H1 (cell line): ENCODE measurements at regions not wholly inside any gene's neighbourhood (a gene's known extent, or its start where the extent isn't known, plus 50 kb on each side); places are given as distances from the start of the nearest gene placed in this dataset.

ENCODE experiments used
- CTCF ChIA-PET: fragments of 300-600 bp; sonication (Branson Sonifier 250); formaldehyde crosslinking; loops from one replicate; lab custom pipeline; 2021; ENCODE audit not compliant: partially characterized antibody; lab: Charles Lee
- POLR2A ChIA-PET: fragments of 300-600 bp; sonication (Branson Sonifier 250); formaldehyde crosslinking; loops from one replicate; lab custom pipeline; 2021; ENCODE audit warnings: inconsistent platforms; ENCODE audit not compliant: partially characterized antibody; lab: Charles Lee
- DNase-seq, 2 experiments: peaks; one replicate each; pipeline versions ENCODE4 v3.0.0 to v3.0.0-alpha.2; 2010 to 2022; ENCODE audit warnings: low spot score in 2 of 2, low read depth in 1 of 2, mixed read lengths in 1 of 2
- FAIRE-seq: peaks from 2 replicates; lab custom pipeline; 2011; peaks lifted over from hg19 to GRCh38; lab: Jason Lieb, UNC
- H2AFZ ChIP-seq: 2 replicates; pipeline ENCODE4 v1.8.1; 2012; ENCODE audit warnings: low read length, inconsistent platforms
- H2AK5ac ChIP-seq: 2 replicates; pipeline ENCODE4 v1.6.1; 2013; ENCODE audit warnings: low read depth, low read length
- H2BK120ac ChIP-seq: replicated peaks from 2 replicates; pipeline ENCODE3; 2013; ENCODE audit warnings: low read depth, low read length, inconsistent platforms
- H2BK12ac ChIP-seq: 2 replicates; pipeline ENCODE4 v1.6.1; 2013; ENCODE audit warnings: low read depth, low read length
- H2BK15ac ChIP-seq: 2 replicates; pipeline ENCODE4 v1.6.1; 2013; ENCODE audit warnings: low read length
- H2BK20ac ChIP-seq: 2 replicates; pipeline ENCODE4 v1.6.1; 2013; ENCODE audit warnings: low read length
- H2BK5ac ChIP-seq: 2 replicates; pipeline ENCODE4 v1.6.1; 2013; ENCODE audit warnings: low read depth, low read length
- H3K14ac ChIP-seq: 2 replicates; pipeline ENCODE4 v1.6.1; 2013; ENCODE audit warnings: inconsistent platforms; ENCODE audit not compliant: insufficient read length
- H3K18ac ChIP-seq: 2 replicates; pipeline ENCODE4 v1.6.1; 2013; ENCODE audit warnings: low read length; ENCODE audit errors: extremely low read depth
- H3K23ac ChIP-seq: 2 replicates; pipeline ENCODE4 v1.6.1; 2013; ENCODE audit warnings: inconsistent platforms; ENCODE audit not compliant: insufficient read length
- H3K23me2 ChIP-seq: 2 replicates; pipeline ENCODE4 v1.6.1; 2013; ENCODE audit warnings: low read depth, low read length
- H3K27ac ChIP-seq: 2 replicates; pipeline ENCODE4 v1.6.1; 2011; ENCODE audit warnings: low read depth, low read length, inconsistent platforms
- H3K27me3 ChIP-seq, 4 experiments: replicated peaks in 1 of 4; 1 replicate in 1 of 4; 2 replicates in 3 of 4; pipeline versions ENCODE4 v1.6.1 to v1.8.1; 2011 to 2013; ENCODE audit warnings: low read length in 3 of 4, mild to moderate bottlenecking in 3 of 4, inconsistent platforms in 2 of 4, mixed read lengths in 2 of 4, moderate library complexity in 1 of 4; ENCODE audit not compliant: control insufficient read depth in 3 of 4, insufficient read depth in 3 of 4; ENCODE audit errors: extremely low read depth in 1 of 4
- H3K36me3 ChIP-seq, 4 experiments: 2 replicates each; pipeline versions ENCODE4 v1.6.1 to v1.8.1; 2011 to 2013; ENCODE audit warnings: mild to moderate bottlenecking in 4 of 4, low read length in 3 of 4, moderate library complexity in 2 of 4, control low read depth in 1 of 4, inconsistent platforms in 1 of 4; ENCODE audit not compliant: insufficient read depth in 4 of 4, control insufficient read depth in 2 of 4
- H3K4ac ChIP-seq: replicated peaks from 2 replicates; pipeline ENCODE3; 2013; ENCODE audit warnings: low read length, low read depth, mixed read lengths, inconsistent platforms; ENCODE audit not compliant: insufficient read length
- H3K4me1 ChIP-seq, 4 experiments: replicated peaks in 1 of 4; 1 replicate in 1 of 4; 2 replicates in 3 of 4; pipeline versions ENCODE4 v1.6.1 to v1.8.1; 2011 to 2013; ENCODE audit warnings: low read length in 3 of 4, inconsistent platforms in 2 of 4, mixed read lengths in 1 of 4; ENCODE audit not compliant: insufficient read depth in 4 of 4, control insufficient read depth in 3 of 4
- H3K4me2 ChIP-seq, 2 experiments: 2 replicates each; pipeline versions ENCODE4 v1.6.1 to v1.8.1; 2011 to 2013; ENCODE audit warnings: low read depth in 2 of 2, low read length in 2 of 2, control low read depth in 1 of 2, inconsistent platforms in 1 of 2, mild to moderate bottlenecking in 1 of 2; ENCODE audit not compliant: insufficient read depth in 1 of 2
- H3K4me3 ChIP-seq, 4 experiments: fragments of 200-600, 300-600 bp in 1 of 4; sonication (generic), shearing (Covaris generic), sonication (Bioruptor Twin) in 1 of 4; 2 replicates each; pipeline versions ENCODE4 v1.5.1 to v1.8.1; 2011 to 2016; ENCODE audit warnings: low read length in 4 of 4, low read depth in 3 of 4, control low read depth in 2 of 4, inconsistent platforms in 2 of 4, mild to moderate bottlenecking in 2 of 4, mixed read lengths in 1 of 4, moderate library complexity in 1 of 4; ENCODE audit not compliant: insufficient read depth in 2 of 4; ENCODE audit errors: extremely low read depth in 1 of 4
- H3K56ac ChIP-seq: replicated peaks from 2 replicates; pipeline ENCODE3; 2013; ENCODE audit warnings: low read depth, mild to moderate bottlenecking, mixed read lengths, low read length, inconsistent platforms; ENCODE audit not compliant: insufficient read length
- H3K79me1 ChIP-seq: 2 replicates; pipeline ENCODE4 v1.6.1; 2013; ENCODE audit warnings: low read depth, low read length, control low read depth
- H3K79me2 ChIP-seq, 2 experiments: 2 replicates each; pipeline versions ENCODE4 v1.6.1 to v1.8.1; 2012 to 2013; ENCODE audit warnings: low read length in 2 of 2, mild to moderate bottlenecking in 2 of 2, inconsistent platforms in 1 of 2; ENCODE audit not compliant: insufficient read depth in 2 of 2, control insufficient read depth in 1 of 2
- H3K9ac ChIP-seq, 4 experiments: replicated peaks in 1 of 4; 1 replicate in 1 of 4; 2 replicates in 3 of 4; pipeline versions ENCODE4 v1.6.1 to v1.8.1; 2011 to 2013; ENCODE audit warnings: low read depth in 3 of 4, low read length in 3 of 4, control low read depth in 2 of 4, mild to moderate bottlenecking in 2 of 4, moderate library complexity in 2 of 4, inconsistent platforms in 1 of 4; ENCODE audit errors: extremely low read depth in 1 of 4
- H3K9me3 ChIP-seq, 2 experiments: 2 replicates each; pipeline versions ENCODE4 v1.6.1 to v1.8.1; 2012 to 2013; ENCODE audit warnings: mild to moderate bottlenecking in 2 of 2, moderate library complexity in 2 of 2, control low read depth in 1 of 2, inconsistent platforms in 1 of 2, low read depth in 1 of 2, low read length in 1 of 2, mixed read lengths in 1 of 2; ENCODE audit not compliant: insufficient read depth in 2 of 2
- H4K20me1 ChIP-seq, 2 experiments: replicated peaks in 1 of 2; 2 replicates each; pipeline versions ENCODE3 to v1.8.1; 2011 to 2013; ENCODE audit warnings: inconsistent platforms in 2 of 2, low read length in 2 of 2, mild to moderate bottlenecking in 1 of 2; ENCODE audit not compliant: insufficient read depth in 2 of 2, control insufficient read depth in 1 of 2
- H4K5ac ChIP-seq: 2 replicates; pipeline ENCODE4 v1.6.1; 2013; ENCODE audit warnings: low read length, low read depth, mixed read lengths, inconsistent platforms; ENCODE audit not compliant: insufficient read length
- H4K8ac ChIP-seq: 2 replicates; pipeline ENCODE4 v1.8.0; 2013; ENCODE audit warnings: mild to moderate bottlenecking, moderate library complexity, low read length, inconsistent platforms; ENCODE audit not compliant: insufficient read depth; ENCODE audit errors: extremely low read depth
- H4K91ac ChIP-seq: replicated peaks from 2 replicates; pipeline ENCODE3; 2013; ENCODE audit warnings: low read length, mixed read lengths, inconsistent platforms; ENCODE audit not compliant: insufficient read length
- SP1 ChIP-seq: IDR thresholded peaks from 2 replicates; pipeline ENCODE4 v1.6.1; 2011; ENCODE audit warnings: low read depth, low read length
- WGBS, 2 experiments: shearing (Covaris generic) in 1 of 2; methylation state at CpG; one replicate each; pipeline versions ENCODE4 v1.1.6 to v1.1.7; 2013 to 2015; ENCODE audit warnings: low lambda C conversion rate in 2 of 2, mixed read lengths in 2 of 2, inconsistent platforms in 1 of 2, low coverage in 1 of 2, missing lambda C conversion rate in 1 of 2; ENCODE audit not compliant: insufficient replicate concordance in 2 of 2, insufficient coverage in 1 of 2, insufficient read length in 1 of 2; ENCODE audit errors: extremely low coverage in 1 of 2, missing lambda C conversion rate in 1 of 2; 5-methylcytosine and 5-hydroxymethylcytosine counted together
- TF ChIP-seq, protein P1 (sequence below): IDR thresholded peaks from 2 replicates; pipeline ENCODE4 v1.6.1; 2012; ENCODE audit warnings: inconsistent platforms

DNA sequence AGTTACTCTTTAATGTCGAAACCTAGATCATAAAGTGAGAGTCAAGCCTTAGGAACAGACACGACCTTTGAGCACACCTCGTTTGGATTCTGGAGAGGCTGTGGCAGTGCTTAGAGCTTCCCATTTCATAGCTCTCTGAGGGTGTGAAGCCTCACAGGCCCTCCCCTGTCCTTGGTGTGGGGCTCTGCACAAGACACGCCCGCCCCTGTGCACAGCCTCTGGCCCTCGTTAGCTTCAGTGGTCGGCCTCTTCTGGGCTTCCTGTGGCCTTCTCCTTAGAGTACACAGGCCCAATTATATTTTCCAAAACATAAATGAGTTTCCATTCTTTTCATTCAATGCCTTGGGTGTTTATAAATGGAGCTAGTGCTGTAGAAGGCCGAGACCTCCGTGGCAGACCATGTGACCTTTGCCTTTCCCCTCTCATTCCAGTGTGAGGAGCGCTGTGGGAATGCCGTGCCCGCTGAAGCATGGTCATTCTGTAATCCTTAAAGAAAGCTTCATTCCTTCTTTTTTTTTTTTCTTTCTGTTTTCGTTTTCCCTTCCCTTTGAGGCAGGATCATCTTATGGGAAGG lies 208.6 kb downstream of the DCDC2C start:
- H2BK5ac ChIP-seq, result no peak overlapping the region
- H4K91ac ChIP-seq, result no peak overlapping the region
- no peak overlapping the region for H3K23ac ChIP-seq
- FAIRE-seq (no peak), DNase-seq (no peak)
- no peaks in the 10 kb centered on the region for H3K79me1 ChIP-seq
- TF ChIP-seq, protein P1, sequence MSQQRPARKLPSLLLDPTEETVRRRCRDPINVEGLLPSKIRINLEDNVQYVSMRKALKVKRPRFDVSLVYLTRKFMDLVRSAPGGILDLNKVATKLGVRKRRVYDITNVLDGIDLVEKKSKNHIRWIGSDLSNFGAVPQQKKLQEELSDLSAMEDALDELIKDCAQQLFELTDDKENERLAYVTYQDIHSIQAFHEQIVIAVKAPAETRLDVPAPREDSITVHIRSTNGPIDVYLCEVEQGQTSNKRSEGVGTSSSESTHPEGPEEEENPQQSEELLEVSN, result peak; percentile 41; the same call in 1 of the 2 replicates
- no peak for TF ChIP-seq SP1
- no peaks in the 10 kb centered on the region for H3K23me2 ChIP-seq
- H2AFZ ChIP-seq, result no peak overlapping the region
- no peaks in the 10 kb centered on the region for H4K20me1 ChIP-seq
- no peak overlapping the region for H3K4me2 ChIP-seq
- no peak overlapping the region for H3K18ac ChIP-seq
- H2BK15ac ChIP-seq, result no peak overlapping the region
- H3K36me3 ChIP-seq, result no peaks in the 10 kb centered on the region; a peak in 1 of 8 replicates
- ChIA-PET POLR2A (no interaction called here), CTCF (interaction anchor here (1.0 to 1.4 kb wide), 3 partner anchors 18 to 184 kb away, joined by 3 to 4 read pairs (median 3); no protein-coding TSS in a partner anchor)
- H3K4me3 ChIP-seq, result no peak overlapping the region
- H3K9me3 ChIP-seq, result peaks cover 20 to 25% of the 10 kb centered on the region in 2 experiments; a peak in 3 of 4 replicates
- no peak overlapping the region for H2BK12ac ChIP-seq
- H3K27ac ChIP-seq, result no peak overlapping the region
- no peak overlapping the region for H3K14ac ChIP-seq
- no peaks in the 10 kb centered on the region for H3K79me2 ChIP-seq
- no peak overlapping the region for H4K8ac ChIP-seq
- H3K4me1 ChIP-seq, result no peaks in the 10 kb centered on the region
- H3K4ac ChIP-seq, result no peak overlapping the region
- no peak overlapping the region for H4K5ac ChIP-seq
- no peak overlapping the region for H2BK120ac ChIP-seq
- no peak overlapping the region for H3K9ac ChIP-seq
- H2BK20ac ChIP-seq, result no peak overlapping the region
- H2AK5ac ChIP-seq, result no peak overlapping the region
- 85% methylated on average over 12 of the region's 13 CpGs; no CpG with 5 or more reads in 1 of the 2 experiments for WGBS, 2 experiments
- no peaks in the 10 kb centered on the region for H3K27me3 ChIP-seq
- no peak overlapping the region for H3K56ac ChIP-seq
